GM18909 (cell line): ENCODE measurements at regions not wholly inside any gene's neighbourhood (a gene's known extent, or its start where the extent isn't known, plus 50 kb on each side); places are given as distances from the start of the nearest gene placed in this dataset.
"Not testable (repeated sequence)": the region's sequence is repeated elsewhere in the genome, so short reads cannot be mapped to it uniquely, and the experiment has no call there.

Source experiments
- ATAC-seq: cut with Tn5 transposase; IDR thresholded peaks from one replicate; pipeline ENCODE4 v1.9.1; 2021; ENCODE audit warnings: mild to moderate bottlenecking; ENCODE audit not compliant: unreplicated experiment, poor library complexity

- no peak for ATAC-seq
Measured at GRCh38 chr1:213693864-213694263, 293.9 kb upstream of the PROX1 start.

DNA sequence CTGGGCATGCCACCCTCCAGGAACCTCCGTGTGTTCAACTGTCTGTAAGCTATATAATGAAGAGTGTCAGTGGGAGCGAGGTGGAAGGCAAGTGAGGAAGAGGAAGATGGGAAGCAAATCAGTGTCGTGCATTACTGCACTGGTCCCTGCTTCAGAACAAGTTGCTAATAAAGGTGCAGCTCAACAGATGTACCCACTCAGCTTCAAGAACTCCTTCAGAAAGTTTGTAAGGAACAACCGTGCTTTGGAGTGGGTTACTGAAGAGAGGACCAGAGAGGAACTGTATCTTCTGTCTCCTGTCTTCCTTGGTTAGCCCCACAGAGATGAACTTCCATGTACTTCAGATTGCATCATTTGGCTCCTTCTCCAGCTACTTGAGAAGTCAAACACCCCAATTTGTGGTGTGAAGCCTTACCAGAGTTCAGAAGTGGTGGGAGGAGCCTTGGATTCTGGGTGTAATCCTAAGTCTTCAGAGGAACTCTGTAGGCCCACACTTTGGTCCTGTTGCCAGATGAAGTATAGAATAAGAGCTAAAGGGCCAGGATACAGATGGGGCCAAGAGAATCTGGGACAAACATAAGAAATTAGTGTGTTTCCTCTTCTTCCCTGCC, 290.5 kb upstream of the PROX1 start:
- ATAC-seq: no peak

GRCh38 chr1:213698092-213698702, 289.6 kb upstream of the PROX1 start:
- no peak for ATAC-seq

DNA sequence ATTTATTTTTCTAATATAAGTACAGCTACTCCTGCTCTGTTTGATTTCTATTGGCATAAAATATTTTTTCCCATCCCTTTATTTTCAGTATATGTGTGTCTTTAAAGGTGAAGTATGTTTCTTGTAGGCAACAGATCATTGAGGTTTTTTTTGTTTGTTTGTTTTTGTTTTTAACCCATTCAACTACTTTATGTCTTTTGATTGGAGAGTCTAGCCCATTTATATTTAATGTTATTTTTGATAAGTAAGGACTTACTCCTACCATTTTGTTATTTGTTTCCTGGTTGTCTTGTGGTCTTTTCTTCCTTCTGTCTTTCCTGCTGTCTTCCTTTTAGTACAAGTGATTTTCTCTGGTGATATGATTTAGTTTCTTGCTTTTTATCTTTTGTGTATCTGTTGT, 285.1 kb upstream of the PROX1 start:
- ATAC-seq: no peak

DNA sequence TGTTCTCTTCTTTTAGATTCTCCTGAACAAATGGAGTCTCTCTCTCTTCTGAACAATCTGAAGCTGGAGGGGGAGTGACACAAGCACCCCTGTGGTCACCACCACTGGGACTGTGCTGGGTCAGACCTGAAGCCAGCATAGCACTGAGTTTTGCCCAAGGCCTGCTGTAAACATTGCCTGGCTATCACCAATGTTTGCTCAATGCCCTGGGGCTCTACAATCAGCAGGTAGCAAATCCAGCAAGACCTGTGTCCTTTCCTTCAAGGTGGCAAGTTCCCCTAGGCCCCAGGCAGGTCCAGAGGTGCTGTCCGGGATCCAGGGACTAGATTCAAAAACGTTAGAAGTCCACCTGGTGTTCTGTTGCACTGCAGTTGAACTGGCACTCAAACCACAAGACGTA, 282.8 kb upstream of the PROX1 start:
- ATAC-seq: no peak

GRCh38 chr1:213711833-213712490, 275.8 kb upstream of the PROX1 start:
- ATAC-seq: not testable (repeated sequence)

GRCh38 chr1:213714645-213715044, 273.1 kb upstream of the PROX1 start:
- ATAC-seq: no peak

GRCh38 chr1:213715182-213715581, 272.6 kb upstream of the PROX1 start:
- ATAC-seq: no peak

DNA sequence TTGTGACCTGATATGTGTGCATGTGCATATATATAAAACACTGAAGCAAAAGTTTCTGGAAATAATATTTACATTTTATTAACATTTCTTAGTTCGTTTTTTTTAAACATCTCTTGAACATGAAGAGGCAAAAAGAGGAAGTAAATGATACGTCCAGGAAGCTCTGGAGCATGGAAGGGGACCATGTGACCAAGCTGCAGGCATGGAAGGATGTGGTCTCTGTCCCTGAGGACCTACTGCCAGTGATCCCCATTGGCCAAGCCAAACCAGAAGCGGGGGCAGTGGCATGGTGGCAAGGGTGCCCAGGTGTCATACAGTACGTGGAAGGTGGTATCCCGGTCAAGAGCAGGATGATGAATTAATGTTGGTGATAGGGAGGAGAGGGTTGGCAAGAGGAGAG, 268.3 kb upstream of the PROX1 start:
- no peak for ATAC-seq

DNA sequence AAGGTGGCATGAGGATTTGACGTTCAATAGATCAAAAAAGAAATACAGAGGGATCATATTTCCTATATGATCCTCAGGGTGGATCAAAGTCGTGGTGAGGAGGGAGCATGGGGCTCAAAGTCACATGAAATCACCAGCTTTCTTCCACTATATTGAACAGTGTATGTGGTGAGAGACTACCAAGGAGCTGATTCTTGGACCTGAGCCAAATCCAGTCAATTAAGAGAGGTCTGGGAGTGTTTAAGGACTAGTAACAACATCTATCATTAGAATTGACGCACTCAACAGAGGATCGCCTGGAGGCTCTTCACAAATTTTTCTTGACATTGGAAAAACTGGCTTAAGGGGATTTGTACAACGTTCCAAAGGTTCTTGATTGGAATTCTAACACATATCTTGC, 267.7 kb upstream of the PROX1 start:
- ATAC-seq: no peak

GRCh38 chr1:213723187-213723586, 264.6 kb upstream of the PROX1 start:
- no peak for ATAC-seq

- ATAC-seq: no peak
Measured at GRCh38 chr1:213724640-213725536, 262.9 kb upstream of the PROX1 start.

- ATAC-seq: no peak
Measured at GRCh38 chr1:213727853-213728592, 259.8 kb upstream of the PROX1 start.

- ATAC-seq: no peak
Measured at GRCh38 chr1:213728593-213729536, 258.9 kb upstream of the PROX1 start.

- ATAC-seq: no peak
Measured at GRCh38 chr1:213733705-213734104, 254.1 kb upstream of the PROX1 start.

GRCh38 chr1:213737398-213738035, 250.3 kb upstream of the PROX1 start:
- ATAC-seq: no peak

DNA sequence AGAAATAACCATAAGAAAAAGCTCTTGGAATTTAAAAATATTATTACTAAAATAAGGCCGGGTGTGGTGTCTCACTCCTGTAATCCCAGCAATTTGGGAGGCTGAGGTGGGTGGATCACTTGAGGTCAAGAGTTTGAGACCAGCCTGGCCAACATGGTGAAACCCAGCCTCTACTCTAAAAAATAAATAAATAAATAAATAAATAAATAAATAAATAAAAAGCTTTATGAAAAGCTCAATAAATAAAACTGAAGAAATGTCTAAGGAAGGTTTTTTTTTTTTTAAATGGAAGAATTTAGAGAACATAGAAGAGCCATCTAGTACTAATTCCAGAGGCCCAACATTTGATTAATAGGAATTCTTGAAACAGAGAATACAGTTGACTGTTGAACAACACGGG, 249.1 kb upstream of the PROX1 start:
- ATAC-seq: no peak

DNA sequence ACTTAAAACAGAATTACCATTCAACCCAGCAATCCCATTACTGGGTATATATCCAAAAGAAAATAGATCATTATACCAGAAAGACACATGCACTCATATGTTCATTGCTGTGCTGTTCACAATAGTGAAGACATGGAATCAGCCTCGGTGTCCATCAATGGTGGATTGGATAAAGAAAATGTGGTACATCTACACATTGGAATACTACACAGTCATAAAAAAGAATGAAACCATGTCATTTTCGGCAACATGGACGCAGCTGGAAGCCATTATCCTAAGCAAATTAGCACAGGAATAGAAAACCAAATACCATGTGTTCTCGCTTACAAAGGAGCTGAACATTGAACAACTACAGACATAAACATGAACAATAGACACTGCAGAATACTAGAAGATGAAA, 244.8 kb upstream of the PROX1 start:
- no peak for ATAC-seq

GRCh38 chr1:213744780-213745179, 243.0 kb upstream of the PROX1 start:
- ATAC-seq: no peak
